H1 (cell line): ENCODE measurements at regions not wholly inside any gene's neighbourhood (a gene's known extent, or its start where the extent isn't known, plus 50 kb on each side); places are given as distances from the start of the nearest gene placed in this dataset.

ENCODE experiments used
- CHD2 ChIP-seq: IDR thresholded peaks from 2 replicates; pipeline ENCODE4 v1.6.1; 2012; ENCODE audit warnings: low read length, improper control_type of control experiment
- EP300 ChIP-seq, 2 experiments: IDR thresholded peaks; 1 replicate in 1 of 2; 2 replicates in 1 of 2; pipeline ENCODE4 v1.6.1; 2011 to 2012; ENCODE audit warnings: low read depth in 2 of 2, low read length in 2 of 2, mild to moderate bottlenecking in 2 of 2, borderline replicate concordance in 1 of 2, inconsistent platforms in 1 of 2, moderate library complexity in 1 of 2
- HDAC6 ChIP-seq: IDR thresholded peaks from one replicate; pipeline ENCODE4 v1.7.1; 2012; ENCODE audit warnings: low read depth, mild to moderate bottlenecking, inconsistent platforms, low read length, moderate library complexity
- JUN ChIP-seq: IDR thresholded peaks from 2 replicates; pipeline ENCODE4 v1.6.1; 2011; ENCODE audit warnings: low read depth, mild to moderate bottlenecking, improper control_type of control experiment, low read length
- MAFK ChIP-seq: IDR thresholded peaks from 2 replicates; pipeline ENCODE4 v1.6.1; 2012; ENCODE audit warnings: low read depth, mild to moderate bottlenecking, improper control_type of control experiment, low read length
- POLR2A ChIP-seq, 2 experiments: IDR thresholded peaks; 1 replicate in 1 of 2; 2 replicates in 1 of 2; pipeline ENCODE4 v1.6.1; 2011; ENCODE audit warnings: low read depth in 2 of 2, low read length in 2 of 2, mild to moderate bottlenecking in 2 of 2; ENCODE audit errors: control extremely low read depth in 1 of 2
- POLR2AphosphoS5 ChIP-seq: IDR thresholded peaks from 2 replicates; pipeline ENCODE4 v1.6.1; 2011; ENCODE audit warnings: low read depth, low read length
- SRF ChIP-seq: IDR thresholded peaks from 2 replicates; pipeline ENCODE4 v1.6.1; 2011; ENCODE audit warnings: mild to moderate bottlenecking, low read depth, low read length, moderate library complexity
- TCF12 ChIP-seq: IDR thresholded peaks from 2 replicates; pipeline ENCODE4 v1.6.1; 2011; ENCODE audit warnings: low read depth, mild to moderate bottlenecking, low read length
- YY1 ChIP-seq: IDR thresholded peaks from 2 replicates; pipeline ENCODE4 v1.6.1; 2011; ENCODE audit warnings: low read depth, mild to moderate bottlenecking, low read length
- ZNF274 ChIP-seq: IDR thresholded peaks from 2 replicates; pipeline ENCODE4 v1.7.0; 2012; ENCODE audit warnings: low read length, borderline replicate concordance; ENCODE audit errors: extremely low read depth
- TF ChIP-seq, protein P1 (sequence below), 3 experiments: IDR thresholded peaks; 1 replicate in 2 of 3; 2 replicates in 1 of 3; pipeline versions ENCODE4 v1.5.1 to v1.6.1; 2011; ENCODE audit warnings: low read length in 3 of 3, mild to moderate bottlenecking in 3 of 3, inconsistent platforms in 2 of 3, low read depth in 1 of 3, moderate library complexity in 1 of 3; ENCODE audit not compliant: insufficient read depth in 1 of 3; ENCODE audit errors: control extremely low read depth in 1 of 3

DNA sequence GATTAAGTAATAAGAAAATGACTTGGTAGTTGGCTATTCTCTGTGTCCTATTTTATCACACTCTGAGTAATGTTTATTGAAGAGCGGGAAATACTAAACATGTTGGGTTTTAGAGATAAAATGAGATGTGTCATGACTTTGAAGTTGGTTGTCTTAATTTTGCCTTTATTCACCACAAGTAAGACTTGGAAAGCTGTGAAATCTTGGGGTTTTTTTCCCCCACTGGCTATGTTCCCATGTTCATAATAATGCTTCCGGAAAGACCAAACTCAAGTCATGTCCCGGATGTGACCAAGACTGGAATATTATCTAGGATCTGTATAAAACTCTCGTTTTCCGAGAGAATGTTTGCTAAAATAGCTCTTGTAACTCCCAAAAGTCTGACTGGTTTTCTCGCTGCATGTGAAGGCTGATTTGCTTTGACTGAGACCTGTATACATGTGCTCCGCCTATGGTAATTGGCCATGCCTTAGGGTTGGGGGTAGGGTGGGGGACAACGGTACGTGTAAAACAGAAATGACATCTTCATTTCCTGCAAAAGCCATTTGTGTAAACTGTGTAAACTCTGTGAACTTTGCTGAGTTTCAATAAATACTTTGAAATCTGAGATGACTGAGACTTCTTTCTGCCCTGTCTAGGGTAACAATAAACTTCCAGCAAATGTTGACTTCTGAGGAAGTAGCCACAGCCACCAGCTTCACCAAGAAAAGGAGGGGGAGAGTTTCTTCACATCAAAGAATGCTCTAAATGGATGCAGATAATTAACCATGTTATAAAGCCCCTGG is 169.6 kb downstream of the ZNF365 start:
- TF ChIP-seq, protein P1, sequence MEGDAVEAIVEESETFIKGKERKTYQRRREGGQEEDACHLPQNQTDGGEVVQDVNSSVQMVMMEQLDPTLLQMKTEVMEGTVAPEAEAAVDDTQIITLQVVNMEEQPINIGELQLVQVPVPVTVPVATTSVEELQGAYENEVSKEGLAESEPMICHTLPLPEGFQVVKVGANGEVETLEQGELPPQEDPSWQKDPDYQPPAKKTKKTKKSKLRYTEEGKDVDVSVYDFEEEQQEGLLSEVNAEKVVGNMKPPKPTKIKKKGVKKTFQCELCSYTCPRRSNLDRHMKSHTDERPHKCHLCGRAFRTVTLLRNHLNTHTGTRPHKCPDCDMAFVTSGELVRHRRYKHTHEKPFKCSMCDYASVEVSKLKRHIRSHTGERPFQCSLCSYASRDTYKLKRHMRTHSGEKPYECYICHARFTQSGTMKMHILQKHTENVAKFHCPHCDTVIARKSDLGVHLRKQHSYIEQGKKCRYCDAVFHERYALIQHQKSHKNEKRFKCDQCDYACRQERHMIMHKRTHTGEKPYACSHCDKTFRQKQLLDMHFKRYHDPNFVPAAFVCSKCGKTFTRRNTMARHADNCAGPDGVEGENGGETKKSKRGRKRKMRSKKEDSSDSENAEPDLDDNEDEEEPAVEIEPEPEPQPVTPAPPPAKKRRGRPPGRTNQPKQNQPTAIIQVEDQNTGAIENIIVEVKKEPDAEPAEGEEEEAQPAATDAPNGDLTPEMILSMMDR (IDR thresholded peaks at IDR 0.05; ENCODE audit: control extremely low read depth in 1 of 3, insufficient read depth in 1 of 3, low read depth in 1 of 3, low read length in 3 of 3): no peak
- TF ChIP-seq MAFK (no peak), CHD2 (no peak), POLR2A (IDR thresholded peaks at IDR 0.05; ENCODE audit: control extremely low read depth in 1 of 2, low read depth in 2 of 2, low read length in 2 of 2) (no peak), EP300 (IDR thresholded peaks at IDR 0.05; ENCODE audit: borderline replicate concordance in 1 of 2, low read depth in 2 of 2, low read length in 2 of 2) (no peak), POLR2AphosphoS5 (no peak), YY1 (no peak), ZNF274 (no peak), TCF12 (no peak), JUN (no peak), SRF (no peak), HDAC6 (no peak)
